ENCODE measurements at regions not wholly inside any gene's neighbourhood (a gene's known extent, or its start where the extent isn't known, plus 50 kb on each side); places are given as distances from the start of the nearest gene placed in this dataset.

DNA sequence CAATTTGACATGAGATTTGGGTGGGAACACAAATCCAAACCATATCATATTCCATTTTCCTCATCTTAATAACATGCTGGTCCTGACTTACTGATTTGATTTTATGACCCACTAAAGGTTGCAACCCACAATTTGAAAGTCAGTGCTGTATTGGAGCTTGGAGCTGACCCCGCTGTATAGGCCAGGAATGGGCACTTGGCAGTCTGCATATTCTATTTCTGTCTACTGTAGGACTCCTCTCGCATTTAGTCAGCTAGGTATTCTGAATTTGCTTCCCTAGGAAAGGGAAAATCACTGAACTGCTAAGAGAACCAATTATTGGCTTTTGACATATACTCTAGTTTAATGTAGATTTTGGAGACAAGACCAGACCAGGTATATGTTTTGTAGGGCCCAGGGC lies 157.0 kb downstream of the MFSD1 start:
- H3F3A ChIP-seq (ENCODE audit: insufficient read depth, low read length): no peaks in the 10 kb centered on the region
- no peak for DNase-seq
- no peaks in the 10 kb centered on the region for H3K4me1 ChIP-seq (ENCODE audit: low read length)
- H2AFZ ChIP-seq (ENCODE audit: low read length): no peak overlapping the region
- no peaks in the 10 kb centered on the region for H3K9me2 ChIP-seq (replicated peaks; ENCODE audit: insufficient read depth, low read length)
- no peaks in the 10 kb centered on the region for H3K27me3 ChIP-seq (replicated peaks; ENCODE audit: insufficient read depth, low read length)
- no peak overlapping the region for H3K27ac ChIP-seq (ENCODE audit: low read length)
- H3K36me3 ChIP-seq (replicated peaks; ENCODE audit: insufficient read depth, low read length): no peaks in the 10 kb centered on the region
- H3K9ac ChIP-seq (ENCODE audit: low read length): no peak overlapping the region
- H3K4me3 ChIP-seq (ENCODE audit: low read length): no peak overlapping the region
- no peaks in the 10 kb centered on the region for H4K20me1 ChIP-seq (ENCODE audit: insufficient read depth, low read length)
- no peak overlapping the region for H3K4me2 ChIP-seq (ENCODE audit: low read depth, low read length)
- H3K9me3 ChIP-seq (replicated peaks; ENCODE audit: insufficient read depth, low read length): no peaks in the 10 kb centered on the region
- TF ChIP-seq, protein P1, sequence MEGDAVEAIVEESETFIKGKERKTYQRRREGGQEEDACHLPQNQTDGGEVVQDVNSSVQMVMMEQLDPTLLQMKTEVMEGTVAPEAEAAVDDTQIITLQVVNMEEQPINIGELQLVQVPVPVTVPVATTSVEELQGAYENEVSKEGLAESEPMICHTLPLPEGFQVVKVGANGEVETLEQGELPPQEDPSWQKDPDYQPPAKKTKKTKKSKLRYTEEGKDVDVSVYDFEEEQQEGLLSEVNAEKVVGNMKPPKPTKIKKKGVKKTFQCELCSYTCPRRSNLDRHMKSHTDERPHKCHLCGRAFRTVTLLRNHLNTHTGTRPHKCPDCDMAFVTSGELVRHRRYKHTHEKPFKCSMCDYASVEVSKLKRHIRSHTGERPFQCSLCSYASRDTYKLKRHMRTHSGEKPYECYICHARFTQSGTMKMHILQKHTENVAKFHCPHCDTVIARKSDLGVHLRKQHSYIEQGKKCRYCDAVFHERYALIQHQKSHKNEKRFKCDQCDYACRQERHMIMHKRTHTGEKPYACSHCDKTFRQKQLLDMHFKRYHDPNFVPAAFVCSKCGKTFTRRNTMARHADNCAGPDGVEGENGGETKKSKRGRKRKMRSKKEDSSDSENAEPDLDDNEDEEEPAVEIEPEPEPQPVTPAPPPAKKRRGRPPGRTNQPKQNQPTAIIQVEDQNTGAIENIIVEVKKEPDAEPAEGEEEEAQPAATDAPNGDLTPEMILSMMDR (IDR thresholded peaks at IDR 0.05; ENCODE audit: low read length): no peak
- TF ChIP-seq EZH2 (optimal IDR thresholded peaks at IDR 0.05; ENCODE audit: low read depth, low read length) (no peak), EZH2phosphoT487 (IDR thresholded peaks at IDR 0.05; ENCODE audit: low read length) (no peak)
- H3K79me2 ChIP-seq (ENCODE audit: low read length): no peaks in the 10 kb centered on the region

DNA sequence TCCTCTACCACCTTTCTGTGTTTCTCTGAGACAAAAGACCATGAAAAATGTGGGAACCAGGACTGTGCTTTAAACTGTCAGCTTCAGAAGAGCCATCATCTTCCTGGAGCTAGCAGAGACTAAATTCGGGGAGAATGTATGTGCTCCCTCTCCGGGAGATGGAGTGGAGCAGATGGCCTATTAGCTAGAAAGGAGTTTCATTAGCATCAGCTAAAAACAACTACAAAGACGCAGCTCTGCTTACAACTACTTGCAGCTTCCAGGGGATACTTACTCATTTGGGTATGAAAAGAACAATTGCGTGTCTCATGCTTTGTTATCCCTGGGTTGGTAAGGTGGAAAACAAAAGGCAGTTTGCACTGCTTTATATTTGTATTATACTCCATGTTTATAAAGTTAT lies 159.6 kb downstream of the MFSD1 start:
- H3K27me3 ChIP-seq (replicated peaks; ENCODE audit: insufficient read depth, low read length): no peaks in the 10 kb centered on the region
- no peak overlapping the region for H3K4me3 ChIP-seq (ENCODE audit: low read length)
- no peak overlapping the region for H3K4me2 ChIP-seq (ENCODE audit: low read depth, low read length)
- H3K9me2 ChIP-seq (replicated peaks; ENCODE audit: insufficient read depth, low read length): no peaks in the 10 kb centered on the region
- no peaks in the 10 kb centered on the region for H4K20me1 ChIP-seq (ENCODE audit: insufficient read depth, low read length)
- no peaks in the 10 kb centered on the region for H3K36me3 ChIP-seq (replicated peaks; ENCODE audit: insufficient read depth, low read length)
- no peaks in the 10 kb centered on the region for H3F3A ChIP-seq (ENCODE audit: insufficient read depth, low read length)
- TF ChIP-seq, protein P1 (IDR thresholded peaks at IDR 0.05; ENCODE audit: low read length): no peak
- TF ChIP-seq EZH2phosphoT487 (IDR thresholded peaks at IDR 0.05; ENCODE audit: low read length): no peak
- no peak for TF ChIP-seq EZH2 (optimal IDR thresholded peaks at IDR 0.05; ENCODE audit: low read depth, low read length)
- no peak overlapping the region for H3K27ac ChIP-seq (ENCODE audit: low read length)
- no peak overlapping the region for H3K9ac ChIP-seq (ENCODE audit: low read length)
- DNase-seq: no peak
- no peaks in the 10 kb centered on the region for H3K79me2 ChIP-seq (ENCODE audit: low read length)
- H3K4me1 ChIP-seq (ENCODE audit: low read length): no peaks in the 10 kb centered on the region
- H3K9me3 ChIP-seq (replicated peaks; ENCODE audit: insufficient read depth, low read length): no peaks in the 10 kb centered on the region
- no peak overlapping the region for H2AFZ ChIP-seq (ENCODE audit: low read length)

DNA sequence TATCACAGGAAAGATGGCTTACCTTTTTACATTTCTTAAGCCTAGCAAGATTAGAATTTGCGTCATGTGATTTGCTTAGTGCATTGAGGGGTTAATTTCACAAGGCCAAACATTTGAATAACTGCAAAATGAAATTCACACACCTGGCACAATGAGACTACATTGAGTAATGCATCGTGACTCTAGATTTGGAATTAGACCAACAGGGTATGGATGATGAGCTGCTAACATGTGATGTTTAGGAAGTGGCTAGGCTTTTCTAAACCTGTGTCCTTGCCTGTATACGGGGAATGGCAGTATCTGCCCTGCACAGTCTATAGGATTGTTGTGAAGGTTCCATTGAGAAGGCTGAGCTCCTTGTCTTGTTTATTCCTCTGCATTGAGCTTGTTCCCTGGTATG lies 160.1 kb downstream of the MFSD1 start:
- Histone ChIP-seq H3K27ac (ENCODE audit: low read length) (no peak overlapping the region), H3K79me2 (ENCODE audit: low read length) (no peaks in the 10 kb centered on the region), H2AFZ (ENCODE audit: low read length) (no peak overlapping the region), H3K36me3 (replicated peaks; ENCODE audit: insufficient read depth, low read length) (no peaks in the 10 kb centered on the region), H4K20me1 (ENCODE audit: insufficient read depth, low read length) (no peaks in the 10 kb centered on the region), H3K27me3 (replicated peaks; ENCODE audit: insufficient read depth, low read length) (no peaks in the 10 kb centered on the region), H3K4me3 (ENCODE audit: low read length) (no peak overlapping the region), H3F3A (ENCODE audit: insufficient read depth, low read length) (no peaks in the 10 kb centered on the region), H3K4me2 (ENCODE audit: low read depth, low read length) (no peak overlapping the region), H3K9me2 (replicated peaks; ENCODE audit: insufficient read depth, low read length) (no peaks in the 10 kb centered on the region), H3K4me1 (ENCODE audit: low read length) (no peaks in the 10 kb centered on the region), H3K9ac (ENCODE audit: low read length) (no peak overlapping the region), H3K9me3 (replicated peaks; ENCODE audit: insufficient read depth, low read length) (no peaks in the 10 kb centered on the region)
- no peak for TF ChIP-seq EZH2 (optimal IDR thresholded peaks at IDR 0.05; ENCODE audit: low read depth, low read length)
- TF ChIP-seq, protein P1 (IDR thresholded peaks at IDR 0.05; ENCODE audit: low read length): no peak
- no peak for TF ChIP-seq EZH2phosphoT487 (IDR thresholded peaks at IDR 0.05; ENCODE audit: low read length)
- no peak for DNase-seq

Data from MM.1S (cell line).